GM12878 (cell line): ENCODE measurements at regions not wholly inside any gene's neighbourhood (a gene's known extent, or its start where the extent isn't known, plus 50 kb on each side); places are given as distances from the start of the nearest gene placed in this dataset.

Experiments
- CREM ChIP-seq: IDR thresholded peaks from 2 replicates; pipeline ENCODE4 v1.6.1; 2014; ENCODE audit warnings: antibody characterized with exemption, low read depth
- CTCF ChIP-seq, 3 experiments: IDR thresholded peaks in 2 of 3; conservative IDR thresholded peaks in 1 of 3; 2 replicates each; pipeline ENCODE4 v1.5.1; 2011; ENCODE audit warnings: low read depth in 3 of 3, low read length in 3 of 3, mild to moderate bottlenecking in 3 of 3, control low read depth in 2 of 3, moderate library complexity in 2 of 3, inconsistent platforms in 1 of 3, mixed read lengths in 1 of 3; ENCODE audit not compliant: control insufficient read depth in 2 of 3, insufficient read depth in 1 of 3; ENCODE audit errors: extremely low read depth in 1 of 3
- HDGF ChIP-seq: fragments of 450-650 bp; IDR thresholded peaks from 2 replicates; pipeline ENCODE4 v1.6.1; 2016; ENCODE audit warnings: antibody characterized with exemption
- RAD21 ChIP-seq: IDR thresholded peaks from 2 replicates; pipeline ENCODE4 v1.6.1; 2011; ENCODE audit warnings: mild to moderate bottlenecking, low read depth, low read length, moderate library complexity; ENCODE audit not compliant: insufficient read depth
- SPI1 ChIP-seq: IDR thresholded peaks from 2 replicates; pipeline ENCODE4 v1.6.1; 2011; ENCODE audit warnings: low read depth, mild to moderate bottlenecking, low read length, moderate library complexity, borderline replicate concordance; ENCODE audit not compliant: insufficient read depth
- TARDBP ChIP-seq: IDR thresholded peaks from 2 replicates; pipeline ENCODE4 v1.6.1; 2016; ENCODE audit warnings: borderline replicate concordance

GRCh38 chr1:209073879-209074278, 509.6 kb upstream of the CAMK1G start:
- no peak for TF ChIP-seq CREM
- no peak for TF ChIP-seq CTCF (IDR thresholded peaks at IDR 0.05 in 2 of 3, conservative IDR thresholded peaks at IDR 0.05 in 1 of 3; ENCODE audit: control insufficient read depth in 2 of 3, extremely low read depth in 1 of 3, insufficient read depth in 1 of 3, low read depth in 3 of 3, low read length in 3 of 3)
- no peak for TF ChIP-seq TARDBP
- no peak for TF ChIP-seq RAD21
- no peak for TF ChIP-seq HDGF
- TF ChIP-seq SPI1 = no peak
